ENCODE measurements at regions not wholly inside any gene's neighbourhood (a gene's known extent, or its start where the extent isn't known, plus 50 kb on each side); places are given as distances from the start of the nearest gene placed in this dataset.

- H3F3A ChIP-seq (ENCODE audit: insufficient read depth, low read length), result no peaks in the 10 kb centered on the region
- H3K79me2 ChIP-seq (ENCODE audit: insufficient read depth, low read length), result no peaks in the 10 kb centered on the region
- H3K4me2 ChIP-seq (ENCODE audit: low read length), result no peak overlapping the region
- H4K20me1 ChIP-seq (ENCODE audit: insufficient read depth, low read length), result no peaks in the 10 kb centered on the region
- H3K4me1 ChIP-seq (ENCODE audit: insufficient read depth, low read length, severe bottlenecking), result no peaks in the 10 kb centered on the region
- TF ChIP-seq CTCF (IDR thresholded peaks at IDR 0.05; ENCODE audit: low read length) (no peak), EZH2 (IDR thresholded peaks at IDR 0.05; ENCODE audit: borderline replicate concordance, low read length) (no peak)
- no peak overlapping the region for H3K4me3 ChIP-seq (ENCODE audit: low read depth, low read length, poor library complexity, severe bottlenecking)
- H3K9ac ChIP-seq (ENCODE audit: low read length), result no peak overlapping the region
- H3K27me3 ChIP-seq (ENCODE audit: insufficient read depth, low read length), result no peaks in the 10 kb centered on the region
- H3K36me3 ChIP-seq (ENCODE audit: insufficient read depth, low read length), result no peaks in the 10 kb centered on the region
- no peak overlapping the region for H3K27ac ChIP-seq (ENCODE audit: low read depth, low read length, poor library complexity, severe bottlenecking)
- no peak overlapping the region for H2AFZ ChIP-seq (ENCODE audit: low read length)
- no peaks in the 10 kb centered on the region for H3K9me3 ChIP-seq (ENCODE audit: low read length)
- H3K9me2 ChIP-seq (ENCODE audit: low read depth, low read length), result no peaks in the 10 kb centered on the region
Measured at GRCh38 chr7:51635775-51636174, 319.2 kb upstream of the COBL start.

GRCh38 chr7:51634538-51634937 lies 317.9 kb upstream of the COBL start:
- no peaks in the 10 kb centered on the region for H3K79me2 ChIP-seq (ENCODE audit: insufficient read depth, low read length)
- H3K9me2 ChIP-seq (ENCODE audit: low read depth, low read length), result no peaks in the 10 kb centered on the region
- no peaks in the 10 kb centered on the region for H3K27me3 ChIP-seq (ENCODE audit: insufficient read depth, low read length)
- H2AFZ ChIP-seq (ENCODE audit: low read length), result no peak overlapping the region
- H3K4me1 ChIP-seq (ENCODE audit: insufficient read depth, low read length, severe bottlenecking), result no peaks in the 10 kb centered on the region
- H3K36me3 ChIP-seq (ENCODE audit: insufficient read depth, low read length), result no peaks in the 10 kb centered on the region
- no peak overlapping the region for H3K4me3 ChIP-seq (ENCODE audit: low read depth, low read length, poor library complexity, severe bottlenecking)
- no peak overlapping the region for H3K27ac ChIP-seq (ENCODE audit: low read depth, low read length, poor library complexity, severe bottlenecking)
- H3K9me3 ChIP-seq (ENCODE audit: low read length), result no peaks in the 10 kb centered on the region
- no peaks in the 10 kb centered on the region for H4K20me1 ChIP-seq (ENCODE audit: insufficient read depth, low read length)
- no peak overlapping the region for H3K9ac ChIP-seq (ENCODE audit: low read length)
- H3F3A ChIP-seq (ENCODE audit: insufficient read depth, low read length), result no peaks in the 10 kb centered on the region
- H3K4me2 ChIP-seq (ENCODE audit: low read length), result no peak overlapping the region
- TF ChIP-seq CTCF (IDR thresholded peaks at IDR 0.05; ENCODE audit: low read length) (no peak), EZH2 (IDR thresholded peaks at IDR 0.05; ENCODE audit: borderline replicate concordance, low read length) (no peak)

- H3K9ac ChIP-seq (ENCODE audit: low read length), result no peak overlapping the region
- no peaks in the 10 kb centered on the region for H3K9me3 ChIP-seq (ENCODE audit: low read length)
- TF ChIP-seq CTCF (IDR thresholded peaks at IDR 0.05; ENCODE audit: low read length), result no peak
- no peak for TF ChIP-seq EZH2 (IDR thresholded peaks at IDR 0.05; ENCODE audit: borderline replicate concordance, low read length)
- no peaks in the 10 kb centered on the region for H3K79me2 ChIP-seq (ENCODE audit: insufficient read depth, low read length)
- H3F3A ChIP-seq (ENCODE audit: insufficient read depth, low read length), result no peaks in the 10 kb centered on the region
- no peak overlapping the region for H2AFZ ChIP-seq (ENCODE audit: low read length)
- H4K20me1 ChIP-seq (ENCODE audit: insufficient read depth, low read length), result no peaks in the 10 kb centered on the region
- H3K4me3 ChIP-seq (ENCODE audit: low read depth, low read length, poor library complexity, severe bottlenecking), result no peak overlapping the region
- H3K4me1 ChIP-seq (ENCODE audit: insufficient read depth, low read length, severe bottlenecking), result no peaks in the 10 kb centered on the region
- H3K9me2 ChIP-seq (ENCODE audit: low read depth, low read length), result no peaks in the 10 kb centered on the region
- no peaks in the 10 kb centered on the region for H3K36me3 ChIP-seq (ENCODE audit: insufficient read depth, low read length)
- no peaks in the 10 kb centered on the region for H3K27me3 ChIP-seq (ENCODE audit: insufficient read depth, low read length)
- no peak overlapping the region for H3K4me2 ChIP-seq (ENCODE audit: low read length)
- no peak overlapping the region for H3K27ac ChIP-seq (ENCODE audit: low read depth, low read length, poor library complexity, severe bottlenecking)
Measured at GRCh38 chr7:51634025-51634424, 317.4 kb upstream of the COBL start.

Data from OCI-LY1 (cell line).